ENCODE measurements at regions not wholly inside any gene's neighbourhood (a gene's known extent, or its start where the extent isn't known, plus 50 kb on each side); places are given as distances from the start of the nearest gene placed in this dataset.

GRCh38 chrX:77298296-77298695, 148.9 kb upstream of the FGF16 start:
- H3K4me3 ChIP-seq (replicated peaks; ENCODE audit: insufficient read depth, low read length): no peak overlapping the region
- H3K27me3 ChIP-seq (ENCODE audit: insufficient read depth, poor library complexity, severe bottlenecking): no peaks in the 10 kb centered on the region
- no peak overlapping the region for H3K27ac ChIP-seq (replicated peaks)
- DNase-seq (ENCODE audit: low read depth in 1 of 2, low spot score in 1 of 2): no peak
- TF ChIP-seq GABPA (IDR thresholded peaks at IDR 0.05; ENCODE audit: low read depth) (no peak), POLR2AphosphoS5 (IDR thresholded peaks at IDR 0.05; ENCODE audit: low read depth) (no peak), SPI1 (IDR thresholded peaks at IDR 0.05; ENCODE audit: borderline replicate concordance, low read depth) (no peak)
- TF ChIP-seq, protein P1, sequence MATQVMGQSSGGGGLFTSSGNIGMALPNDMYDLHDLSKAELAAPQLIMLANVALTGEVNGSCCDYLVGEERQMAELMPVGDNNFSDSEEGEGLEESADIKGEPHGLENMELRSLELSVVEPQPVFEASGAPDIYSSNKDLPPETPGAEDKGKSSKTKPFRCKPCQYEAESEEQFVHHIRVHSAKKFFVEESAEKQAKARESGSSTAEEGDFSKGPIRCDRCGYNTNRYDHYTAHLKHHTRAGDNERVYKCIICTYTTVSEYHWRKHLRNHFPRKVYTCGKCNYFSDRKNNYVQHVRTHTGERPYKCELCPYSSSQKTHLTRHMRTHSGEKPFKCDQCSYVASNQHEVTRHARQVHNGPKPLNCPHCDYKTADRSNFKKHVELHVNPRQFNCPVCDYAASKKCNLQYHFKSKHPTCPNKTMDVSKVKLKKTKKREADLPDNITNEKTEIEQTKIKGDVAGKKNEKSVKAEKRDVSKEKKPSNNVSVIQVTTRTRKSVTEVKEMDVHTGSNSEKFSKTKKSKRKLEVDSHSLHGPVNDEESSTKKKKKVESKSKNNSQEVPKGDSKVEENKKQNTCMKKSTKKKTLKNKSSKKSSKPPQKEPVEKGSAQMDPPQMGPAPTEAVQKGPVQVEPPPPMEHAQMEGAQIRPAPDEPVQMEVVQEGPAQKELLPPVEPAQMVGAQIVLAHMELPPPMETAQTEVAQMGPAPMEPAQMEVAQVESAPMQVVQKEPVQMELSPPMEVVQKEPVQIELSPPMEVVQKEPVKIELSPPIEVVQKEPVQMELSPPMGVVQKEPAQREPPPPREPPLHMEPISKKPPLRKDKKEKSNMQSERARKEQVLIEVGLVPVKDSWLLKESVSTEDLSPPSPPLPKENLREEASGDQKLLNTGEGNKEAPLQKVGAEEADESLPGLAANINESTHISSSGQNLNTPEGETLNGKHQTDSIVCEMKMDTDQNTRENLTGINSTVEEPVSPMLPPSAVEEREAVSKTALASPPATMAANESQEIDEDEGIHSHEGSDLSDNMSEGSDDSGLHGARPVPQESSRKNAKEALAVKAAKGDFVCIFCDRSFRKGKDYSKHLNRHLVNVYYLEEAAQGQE (IDR thresholded peaks at IDR 0.05; ENCODE audit: insufficient replicate concordance, low read depth): no peak
- TF ChIP-seq, protein P2, sequence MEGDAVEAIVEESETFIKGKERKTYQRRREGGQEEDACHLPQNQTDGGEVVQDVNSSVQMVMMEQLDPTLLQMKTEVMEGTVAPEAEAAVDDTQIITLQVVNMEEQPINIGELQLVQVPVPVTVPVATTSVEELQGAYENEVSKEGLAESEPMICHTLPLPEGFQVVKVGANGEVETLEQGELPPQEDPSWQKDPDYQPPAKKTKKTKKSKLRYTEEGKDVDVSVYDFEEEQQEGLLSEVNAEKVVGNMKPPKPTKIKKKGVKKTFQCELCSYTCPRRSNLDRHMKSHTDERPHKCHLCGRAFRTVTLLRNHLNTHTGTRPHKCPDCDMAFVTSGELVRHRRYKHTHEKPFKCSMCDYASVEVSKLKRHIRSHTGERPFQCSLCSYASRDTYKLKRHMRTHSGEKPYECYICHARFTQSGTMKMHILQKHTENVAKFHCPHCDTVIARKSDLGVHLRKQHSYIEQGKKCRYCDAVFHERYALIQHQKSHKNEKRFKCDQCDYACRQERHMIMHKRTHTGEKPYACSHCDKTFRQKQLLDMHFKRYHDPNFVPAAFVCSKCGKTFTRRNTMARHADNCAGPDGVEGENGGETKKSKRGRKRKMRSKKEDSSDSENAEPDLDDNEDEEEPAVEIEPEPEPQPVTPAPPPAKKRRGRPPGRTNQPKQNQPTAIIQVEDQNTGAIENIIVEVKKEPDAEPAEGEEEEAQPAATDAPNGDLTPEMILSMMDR (IDR thresholded peaks at IDR 0.05; ENCODE audit: insufficient read depth, low read length): no peak

- Histone ChIP-seq H3K4me3 (replicated peaks; ENCODE audit: insufficient read depth, low read length) (no peak overlapping the region), H3K27ac (replicated peaks) (no peak overlapping the region), H3K27me3 (ENCODE audit: insufficient read depth, poor library complexity, severe bottlenecking) (no peaks in the 10 kb centered on the region)
- TF ChIP-seq, protein P1 (IDR thresholded peaks at IDR 0.05; ENCODE audit: insufficient replicate concordance, low read depth): no peak
- no peak for TF ChIP-seq GABPA (IDR thresholded peaks at IDR 0.05; ENCODE audit: low read depth)
- TF ChIP-seq, protein P2 (IDR thresholded peaks at IDR 0.05; ENCODE audit: insufficient read depth, low read length): no peak
- TF ChIP-seq SPI1 (IDR thresholded peaks at IDR 0.05; ENCODE audit: borderline replicate concordance, low read depth): no peak
- TF ChIP-seq POLR2AphosphoS5 (IDR thresholded peaks at IDR 0.05; ENCODE audit: low read depth): no peak
- DNase-seq (ENCODE audit: low read depth in 1 of 2, low spot score in 1 of 2): no peak
These were observed 148.4 kb upstream of the FGF16 start for GRCh38 chrX:77298790-77299189.

DNA sequence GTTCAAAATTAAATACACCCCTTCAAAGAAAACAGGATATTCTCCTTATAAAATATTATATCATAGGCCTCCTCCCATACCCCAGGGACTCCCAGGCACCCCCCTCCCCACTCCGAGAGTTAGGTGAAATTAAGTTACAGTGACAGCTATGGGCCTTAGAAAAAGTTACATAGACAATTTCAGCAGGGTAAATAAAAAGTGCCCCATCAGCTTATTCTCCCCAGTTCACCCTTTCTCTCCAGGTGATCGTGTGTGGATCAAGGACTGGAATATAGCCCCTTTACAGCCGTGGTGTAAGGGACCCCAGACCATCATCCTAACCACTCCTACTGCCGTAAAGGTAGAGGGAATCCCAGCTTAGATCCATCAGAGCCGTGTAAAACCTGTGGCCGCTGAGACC, 147.6 kb upstream of the FGF16 start:
- no peak for DNase-seq (ENCODE audit: low read depth in 1 of 2, low spot score in 1 of 2)
- Histone ChIP-seq H3K4me3 (replicated peaks; ENCODE audit: insufficient read depth, low read length) (no peak overlapping the region), H3K27me3 (ENCODE audit: insufficient read depth, poor library complexity, severe bottlenecking) (no peaks in the 10 kb centered on the region), H3K27ac (replicated peaks) (no peak overlapping the region)
- TF ChIP-seq POLR2AphosphoS5 (IDR thresholded peaks at IDR 0.05; ENCODE audit: low read depth) (no peak), GABPA (IDR thresholded peaks at IDR 0.05; ENCODE audit: low read depth) (no peak), SPI1 (IDR thresholded peaks at IDR 0.05; ENCODE audit: borderline replicate concordance, low read depth) (no peak)
- TF ChIP-seq, protein P2 (IDR thresholded peaks at IDR 0.05; ENCODE audit: insufficient read depth, low read length): no peak
- TF ChIP-seq, protein P1 (IDR thresholded peaks at IDR 0.05; ENCODE audit: insufficient replicate concordance, low read depth): no peak
